OCI-LY3 (cell line): ENCODE measurements at regions not wholly inside any gene's neighbourhood (a gene's known extent, or its start where the extent isn't known, plus 50 kb on each side); places are given as distances from the start of the nearest gene placed in this dataset.

Experiments used
- H2AFZ ChIP-seq: fragments of 200-600, 300-600 bp; shearing (Covaris generic); 2 replicates; pipeline ENCODE4 v1.6.0; 2014; ENCODE audit warnings: antibody characterized with exemption, low read depth, low read length
- H3K27ac ChIP-seq: fragments of 200-600, 300-600 bp; sonication (generic); 2 replicates; pipeline ENCODE4 v1.5.1; 2014; ENCODE audit warnings: mild to moderate bottlenecking, low read length, moderate library complexity, mixed read lengths
- H3K27me3 ChIP-seq: fragments of 200-600, 300-600 bp; sonication (generic); 2 replicates; pipeline ENCODE4 v1.6.1; 2014; ENCODE audit warnings: low read depth, low read length, mixed read lengths
- H3K36me3 ChIP-seq: fragments of 200-600, 300-600 bp; sonication (generic); replicated peaks from 2 replicates; pipeline ENCODE3; 2014; ENCODE audit warnings: low read depth, low read length, mixed read lengths
- H3K4me1 ChIP-seq: fragments of 300-600, 200-600 bp; sonication (generic); 2 replicates; pipeline ENCODE4 v1.6.1; 2014; ENCODE audit warnings: low read length, mixed read lengths
- H3K4me2 ChIP-seq: fragments of 200-600, 300-600 bp; sonication (generic); 2 replicates; pipeline ENCODE4 v1.6.1; 2014; ENCODE audit warnings: low read length, mixed read lengths
- H3K4me3 ChIP-seq: fragments of 300-600, 200-600 bp; sonication (generic); 2 replicates; pipeline ENCODE4 v1.5.1; 2014; ENCODE audit warnings: antibody characterized with exemption, mild to moderate bottlenecking, low read length, moderate library complexity
- H3K79me2 ChIP-seq: fragments of 300-600, 200-600 bp; shearing (Covaris generic); 2 replicates; pipeline ENCODE4 v1.6.1; 2014; ENCODE audit warnings: mild to moderate bottlenecking, low read length, mixed read lengths
- H3K9ac ChIP-seq: fragments of 300-600, 200-600 bp; shearing (Covaris generic); 2 replicates; pipeline ENCODE4 v1.6.0; 2014; ENCODE audit warnings: mild to moderate bottlenecking, low read length, moderate library complexity
- H3K9me3 ChIP-seq: fragments of 200-600, 300-600 bp; shearing (Covaris generic); 2 replicates; pipeline ENCODE4 v1.6.1; 2014; ENCODE audit warnings: low read length, mixed read lengths; ENCODE audit not compliant: insufficient read depth
- H4K20me1 ChIP-seq: fragments of 200-600, 300-600 bp; sonication (generic); 2 replicates; pipeline ENCODE4 v1.6.1; 2016; ENCODE audit warnings: low read length, mixed read lengths; ENCODE audit not compliant: insufficient read depth
- EZH2phosphoT487 ChIP-seq: fragments of 200-600 bp; shearing (Covaris generic); IDR thresholded peaks from 2 replicates; pipeline ENCODE4 v1.6.1; 2018; ENCODE audit warnings: antibody characterized with exemption, mixed run types, low read depth
- TF ChIP-seq, protein P1 (sequence below): fragments of 200-600, 300-600 bp; sonication (generic); IDR thresholded peaks from 2 replicates; pipeline ENCODE4 v1.5.1; 2014; ENCODE audit warnings: antibody characterized with exemption, low read length, low read depth

DNA sequence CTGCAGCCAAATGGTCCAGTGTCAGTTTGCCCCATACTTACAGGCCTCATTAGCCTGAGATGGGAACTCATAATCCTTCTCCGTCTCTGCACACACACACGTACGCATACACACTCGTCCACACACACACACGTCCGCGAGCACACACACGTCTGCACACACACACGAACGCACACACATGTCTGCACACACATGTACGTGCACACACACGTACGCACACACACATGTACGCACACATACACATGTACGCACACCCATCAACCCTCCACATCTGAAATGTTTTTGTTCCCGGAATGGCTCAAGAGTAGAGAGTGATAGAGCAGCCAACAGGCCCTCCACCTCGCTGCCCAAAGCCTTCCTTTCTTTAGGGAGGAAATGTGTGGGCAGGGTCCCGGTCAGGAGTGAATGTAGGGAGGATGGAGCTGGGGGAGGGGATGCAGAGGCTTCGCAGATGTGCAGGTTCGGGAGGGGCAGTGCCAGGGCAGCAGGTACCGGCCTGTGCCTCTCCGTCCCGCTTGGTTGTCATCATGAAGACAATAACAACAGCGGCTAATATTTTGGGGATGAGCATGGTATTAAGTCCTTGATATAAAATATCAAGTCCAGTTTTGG lies 52.7 kb downstream of the PTGR3 start:
- peaks cover 18% of the 10 kb centered on the region for H3K27me3 ChIP-seq
- no peak overlapping the region for H3K9ac ChIP-seq
- TF ChIP-seq EZH2phosphoT487, result no peak
- TF ChIP-seq, protein P1, sequence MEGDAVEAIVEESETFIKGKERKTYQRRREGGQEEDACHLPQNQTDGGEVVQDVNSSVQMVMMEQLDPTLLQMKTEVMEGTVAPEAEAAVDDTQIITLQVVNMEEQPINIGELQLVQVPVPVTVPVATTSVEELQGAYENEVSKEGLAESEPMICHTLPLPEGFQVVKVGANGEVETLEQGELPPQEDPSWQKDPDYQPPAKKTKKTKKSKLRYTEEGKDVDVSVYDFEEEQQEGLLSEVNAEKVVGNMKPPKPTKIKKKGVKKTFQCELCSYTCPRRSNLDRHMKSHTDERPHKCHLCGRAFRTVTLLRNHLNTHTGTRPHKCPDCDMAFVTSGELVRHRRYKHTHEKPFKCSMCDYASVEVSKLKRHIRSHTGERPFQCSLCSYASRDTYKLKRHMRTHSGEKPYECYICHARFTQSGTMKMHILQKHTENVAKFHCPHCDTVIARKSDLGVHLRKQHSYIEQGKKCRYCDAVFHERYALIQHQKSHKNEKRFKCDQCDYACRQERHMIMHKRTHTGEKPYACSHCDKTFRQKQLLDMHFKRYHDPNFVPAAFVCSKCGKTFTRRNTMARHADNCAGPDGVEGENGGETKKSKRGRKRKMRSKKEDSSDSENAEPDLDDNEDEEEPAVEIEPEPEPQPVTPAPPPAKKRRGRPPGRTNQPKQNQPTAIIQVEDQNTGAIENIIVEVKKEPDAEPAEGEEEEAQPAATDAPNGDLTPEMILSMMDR, result no peak

DNA sequence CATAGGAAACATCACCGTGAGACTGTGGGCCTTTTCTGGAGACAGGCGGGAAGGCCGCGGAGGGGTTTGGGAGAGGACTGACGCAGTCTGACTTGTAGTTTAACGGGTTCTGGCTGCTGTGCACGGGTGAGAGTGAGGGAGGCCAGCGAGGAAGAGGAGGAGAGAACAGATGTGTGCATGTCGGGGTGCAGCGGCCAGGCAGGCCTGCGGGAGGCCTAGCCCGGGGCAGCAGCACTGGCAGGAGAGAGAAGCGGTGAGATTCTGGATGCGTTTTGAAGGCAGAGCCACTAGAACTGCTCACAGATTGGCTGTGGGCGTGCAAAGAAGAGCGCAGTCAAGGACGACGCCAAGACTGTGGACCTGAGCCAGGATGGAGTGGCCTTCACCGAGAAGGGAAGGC lies 53.9 kb downstream of the PTGR3 start:
- no peaks in the 10 kb centered on the region for H3K4me1 ChIP-seq
- no peak overlapping the region for H3K27ac ChIP-seq
- H2AFZ ChIP-seq, result no peak overlapping the region
- no peak overlapping the region for H3K9ac ChIP-seq
- TF ChIP-seq EZH2phosphoT487, result no peak
- TF ChIP-seq, protein P1, result no peak
- no peaks in the 10 kb centered on the region for H3K79me2 ChIP-seq
- peaks cover 4% of the 10 kb centered on the region; the same call in 1 of the 2 replicates for H3K9me3 ChIP-seq
- H3K4me2 ChIP-seq, result no peak overlapping the region
- H4K20me1 ChIP-seq, result no peaks in the 10 kb centered on the region
- H3K27me3 ChIP-seq, result peaks cover 8% of the 10 kb centered on the region
- H3K4me3 ChIP-seq, result no peak overlapping the region
- H3K36me3 ChIP-seq, result no peaks in the 10 kb centered on the region

More for the DNA sequence above, 52.7 kb downstream of the PTGR3 start:
- Histone ChIP-seq H3K27ac (no peak overlapping the region), H3K4me2 (no peak overlapping the region), H3K36me3 (no peaks in the 10 kb centered on the region), H3K79me2 (no peaks in the 10 kb centered on the region), H2AFZ (no peak overlapping the region), H3K4me3 (no peak overlapping the region), H3K9me3 (peaks cover 4% of the 10 kb centered on the region; the same call in 1 of the 2 replicates), H3K4me1 (peaks cover 6% of the 10 kb centered on the region; the same call in 1 of the 2 replicates), H4K20me1 (no peaks in the 10 kb centered on the region)

DNA sequence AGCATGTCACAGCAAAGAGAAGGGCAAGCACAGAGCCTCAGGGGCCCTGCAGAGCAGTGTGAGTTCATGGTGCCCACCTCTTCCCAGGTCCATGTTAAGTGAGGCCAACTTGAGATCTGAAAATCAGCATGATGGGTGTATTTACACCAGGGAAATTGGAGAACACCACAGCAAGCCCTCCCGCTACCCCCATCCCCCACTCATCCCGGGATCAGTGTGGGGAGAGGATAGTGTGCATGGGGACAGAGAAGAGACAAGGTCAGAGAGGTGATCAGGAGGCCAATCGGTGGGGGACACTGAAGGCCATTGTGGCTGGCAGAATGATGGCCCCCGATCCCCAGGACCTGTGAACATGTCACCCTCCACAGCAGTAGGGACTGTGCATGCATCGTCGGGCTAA lies 54.7 kb downstream of the PTGR3 start:
- Histone ChIP-seq H3K79me2 (no peaks in the 10 kb centered on the region), H3K9ac (no peak overlapping the region), H3K27me3 (peaks cover 6% of the 10 kb centered on the region; the same call in 1 of the 2 replicates), H3K9me3 (peaks cover 4% of the 10 kb centered on the region; the same call in 1 of the 2 replicates), H3K4me1 (no peaks in the 10 kb centered on the region), H3K36me3 (no peaks in the 10 kb centered on the region), H3K4me2 (no peak overlapping the region), H3K27ac (no peak overlapping the region), H2AFZ (no peak overlapping the region), H4K20me1 (no peaks in the 10 kb centered on the region), H3K4me3 (no peak overlapping the region)
- TF ChIP-seq EZH2phosphoT487, result no peak
- TF ChIP-seq, protein P1, result no peak

DNA sequence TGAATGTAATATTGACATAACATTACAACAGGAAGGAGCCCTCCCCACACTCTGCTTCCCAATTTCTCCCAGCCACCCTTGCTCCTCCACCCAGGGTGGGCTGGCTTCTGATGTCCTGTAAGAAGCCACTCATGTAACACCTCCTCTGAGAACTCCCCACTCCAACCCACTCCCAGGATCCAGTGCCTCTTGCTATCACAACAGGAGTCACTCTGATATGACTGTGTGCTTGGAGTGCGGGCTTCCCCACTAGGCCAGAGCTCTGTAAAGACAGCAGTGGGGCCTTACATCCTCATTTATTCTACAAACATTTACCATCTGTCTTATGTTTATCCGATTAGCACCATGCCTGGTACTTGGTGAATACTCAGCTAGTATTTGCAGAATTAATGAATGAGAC lies 65.1 kb downstream of the PTGR3 start:
- Histone ChIP-seq H3K27me3 (peaks cover 27% of the 10 kb centered on the region), H2AFZ (no peak overlapping the region)
- no peak for TF ChIP-seq EZH2phosphoT487
- TF ChIP-seq, protein P1, result no peak

More for the DNA sequence above, 65.1 kb downstream of the PTGR3 start:
- Histone ChIP-seq H3K4me1 (no peaks in the 10 kb centered on the region), H3K4me3 (no peak overlapping the region), H3K27ac (no peak overlapping the region), H3K4me2 (no peak overlapping the region), H3K36me3 (no peaks in the 10 kb centered on the region), H3K9ac (no peak overlapping the region), H3K9me3 (peaks cover 9% of the 10 kb centered on the region), H4K20me1 (no peaks in the 10 kb centered on the region), H3K79me2 (no peaks in the 10 kb centered on the region)
